Epithelial cell of esophagus (primary cell): ENCODE measurements at regions not wholly inside any gene's neighbourhood (a gene's known extent, or its start where the extent isn't known, plus 50 kb on each side); places are given as distances from the start of the nearest gene placed in this dataset.

Experiments
- DNase-seq: peaks from one replicate; pipeline ENCODE4 v3.0.0; 2010; ENCODE audit warnings: low read depth
- H3K4me3 ChIP-seq: 2 replicates; pipeline ENCODE4 v1.5.1; 2011; ENCODE audit warnings: mild to moderate bottlenecking, low read length, control low read depth
- TF ChIP-seq, protein P1 (sequence below): IDR thresholded peaks from 2 replicates; pipeline ENCODE4 v1.5.1; 2011; ENCODE audit warnings: low read depth, mild to moderate bottlenecking, low read length, control low read depth, inconsistent platforms; ENCODE audit not compliant: insufficient read depth; ENCODE audit errors: missing control alignments

DNA sequence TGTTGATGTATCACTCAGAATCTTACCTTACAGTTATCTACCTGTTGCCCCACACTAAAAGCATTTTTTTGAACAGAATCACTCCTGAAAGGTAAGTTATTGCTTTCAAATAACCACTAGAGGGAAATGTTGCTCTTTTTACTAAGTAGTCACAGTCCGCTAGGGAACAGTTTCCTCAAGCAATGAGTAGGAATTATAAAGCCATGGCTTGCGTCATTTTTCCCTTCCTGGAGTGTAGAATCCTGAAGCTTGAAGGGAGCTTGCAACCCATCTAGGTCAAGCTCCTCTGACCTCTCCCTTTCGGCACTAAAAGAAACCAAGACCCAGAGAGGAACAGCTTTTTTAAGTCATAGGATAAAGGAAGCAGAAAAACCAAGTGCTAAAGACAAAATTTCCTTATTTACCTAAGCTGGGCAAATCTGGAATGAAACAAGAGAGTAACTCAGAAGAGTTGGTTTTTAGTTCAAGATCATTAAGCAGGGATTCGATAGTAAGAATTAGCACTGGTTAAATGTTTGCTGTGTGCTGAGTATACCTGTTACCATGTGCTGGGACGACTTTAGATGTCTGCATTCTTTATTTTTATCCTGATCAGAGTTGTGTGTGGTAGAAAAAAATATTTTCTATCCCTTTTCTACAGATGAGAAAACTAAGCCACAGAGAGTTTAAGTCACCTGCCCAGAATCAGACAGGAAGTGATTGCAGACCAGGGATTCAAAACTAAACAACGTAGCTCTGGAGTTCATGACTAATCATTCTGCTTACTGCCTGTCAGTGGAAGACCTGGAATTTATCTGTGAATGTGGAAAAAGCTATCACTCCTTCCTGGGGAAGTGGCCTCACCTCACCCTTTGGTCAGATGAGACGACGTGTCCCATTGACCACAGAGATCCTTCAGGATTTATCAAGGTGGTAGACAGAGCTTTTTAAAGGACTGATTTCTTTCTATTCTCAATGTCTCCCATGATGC, 631.5 kb downstream of the RAB28 start:
- TF ChIP-seq, protein P1, sequence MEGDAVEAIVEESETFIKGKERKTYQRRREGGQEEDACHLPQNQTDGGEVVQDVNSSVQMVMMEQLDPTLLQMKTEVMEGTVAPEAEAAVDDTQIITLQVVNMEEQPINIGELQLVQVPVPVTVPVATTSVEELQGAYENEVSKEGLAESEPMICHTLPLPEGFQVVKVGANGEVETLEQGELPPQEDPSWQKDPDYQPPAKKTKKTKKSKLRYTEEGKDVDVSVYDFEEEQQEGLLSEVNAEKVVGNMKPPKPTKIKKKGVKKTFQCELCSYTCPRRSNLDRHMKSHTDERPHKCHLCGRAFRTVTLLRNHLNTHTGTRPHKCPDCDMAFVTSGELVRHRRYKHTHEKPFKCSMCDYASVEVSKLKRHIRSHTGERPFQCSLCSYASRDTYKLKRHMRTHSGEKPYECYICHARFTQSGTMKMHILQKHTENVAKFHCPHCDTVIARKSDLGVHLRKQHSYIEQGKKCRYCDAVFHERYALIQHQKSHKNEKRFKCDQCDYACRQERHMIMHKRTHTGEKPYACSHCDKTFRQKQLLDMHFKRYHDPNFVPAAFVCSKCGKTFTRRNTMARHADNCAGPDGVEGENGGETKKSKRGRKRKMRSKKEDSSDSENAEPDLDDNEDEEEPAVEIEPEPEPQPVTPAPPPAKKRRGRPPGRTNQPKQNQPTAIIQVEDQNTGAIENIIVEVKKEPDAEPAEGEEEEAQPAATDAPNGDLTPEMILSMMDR: peak; percentile 63
- H3K4me3 ChIP-seq: no peak overlapping the region
- DNase-seq: peak; percentile 81

DNA sequence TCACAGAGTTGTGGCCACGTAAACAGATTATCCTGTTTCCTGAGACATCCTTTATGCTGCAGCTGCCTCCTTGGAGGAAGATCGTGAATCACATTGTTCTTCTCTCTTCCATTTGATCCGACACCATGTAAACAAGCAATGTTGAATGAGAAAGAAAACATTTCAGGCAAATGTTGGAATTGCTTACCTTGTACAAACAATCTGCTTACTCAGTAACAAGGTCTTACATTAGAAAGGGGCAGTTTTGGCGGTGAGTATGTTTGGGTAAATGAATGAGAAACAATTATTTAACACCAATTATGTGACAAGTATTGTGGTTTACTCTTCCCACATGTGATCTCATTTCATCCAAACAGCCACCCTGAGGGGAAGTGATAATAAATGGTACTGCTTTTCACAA, 637.8 kb downstream of the RAB28 start:
- TF ChIP-seq, protein P1: no peak
- no peak overlapping the region for H3K4me3 ChIP-seq
- no peak for DNase-seq

DNA sequence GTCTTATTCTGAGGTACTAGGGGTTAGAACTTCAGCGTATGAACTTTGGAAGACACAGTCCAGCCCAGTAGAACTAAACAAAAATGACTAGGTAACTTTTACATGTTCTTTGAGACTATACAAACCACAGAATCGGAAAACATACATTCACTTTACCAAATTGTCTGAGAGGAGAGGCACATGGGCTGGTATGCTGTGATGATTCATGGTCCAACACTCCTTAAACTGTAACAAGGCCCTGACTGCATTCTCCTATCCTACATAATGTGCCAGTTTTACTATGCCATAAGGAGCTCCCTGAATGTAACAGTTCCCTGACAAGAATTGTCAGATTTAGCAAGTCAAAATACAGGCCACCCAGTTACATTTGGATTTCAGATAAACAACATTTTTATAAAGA, 640.0 kb downstream of the RAB28 start:
- peak; percentile 3 for DNase-seq
- H3K4me3 ChIP-seq: no peak overlapping the region
- TF ChIP-seq, protein P1: no peak

DNA sequence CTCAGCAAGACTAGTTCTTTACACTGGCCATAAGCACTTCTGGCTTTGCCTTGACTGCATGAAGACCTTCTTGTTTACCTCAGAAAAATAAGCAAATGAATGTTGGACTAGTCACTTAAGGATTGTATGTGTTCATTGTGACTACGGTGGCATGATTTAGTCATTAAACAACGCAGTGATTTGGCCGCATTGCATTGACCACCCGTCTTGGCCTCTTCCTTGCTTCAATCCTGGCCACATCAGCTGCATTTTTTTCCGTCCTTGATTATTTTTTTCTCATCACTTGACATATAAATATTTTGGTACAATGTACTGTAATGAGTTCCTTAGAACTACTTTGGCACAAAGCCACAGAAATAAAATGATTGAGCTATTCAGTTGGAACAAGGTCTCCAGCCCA, 656.2 kb downstream of the RAB28 start:
- DNase-seq: no peak
- no peak overlapping the region for H3K4me3 ChIP-seq
- TF ChIP-seq, protein P1: no peak

DNA sequence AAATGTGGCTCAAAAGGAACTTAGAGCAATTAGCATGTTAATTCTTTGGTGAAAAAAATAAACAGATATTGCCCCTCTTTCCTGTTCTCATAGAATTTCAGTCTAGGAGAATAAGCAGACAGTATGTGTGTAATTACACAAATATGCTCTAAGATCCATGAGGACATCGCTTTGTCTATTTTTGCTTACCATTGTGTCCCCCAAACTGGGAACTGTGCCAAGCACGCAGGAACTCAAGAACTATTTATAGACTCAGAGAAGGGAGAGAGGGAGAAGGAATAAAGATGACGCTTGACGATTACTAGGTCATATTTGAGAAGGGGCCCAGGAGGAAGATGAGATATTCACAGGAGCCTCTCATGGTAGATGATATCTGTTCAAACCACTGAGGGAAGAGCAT, 692.6 kb downstream of the RAB28 start:
- DNase-seq: no peak
- TF ChIP-seq, protein P1: no peak
- no peak overlapping the region for H3K4me3 ChIP-seq

DNA sequence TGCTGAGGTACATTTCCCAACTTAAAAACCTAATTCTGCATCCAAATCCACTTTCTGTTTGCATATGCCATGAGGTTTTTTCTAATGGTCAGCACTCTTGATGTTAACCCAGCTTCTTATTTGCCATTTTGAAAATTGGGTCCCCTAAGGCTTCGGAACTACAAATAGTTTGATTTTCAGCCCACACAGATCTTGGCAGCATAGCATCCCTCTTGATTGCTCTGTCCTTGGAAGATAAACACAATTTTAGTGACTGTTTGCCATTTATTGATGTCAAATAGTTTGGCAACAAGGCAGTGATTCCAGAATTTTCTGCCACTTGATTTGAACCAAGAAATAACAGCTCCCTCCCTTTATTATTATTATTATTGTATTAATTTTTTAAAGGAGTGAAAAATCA, 696.9 kb downstream of the RAB28 start:
- DNase-seq: no peak
- H3K4me3 ChIP-seq: no peak overlapping the region
- TF ChIP-seq, protein P1: no peak
